PFSK-1 (cell line): ENCODE measurements at regions not wholly inside any gene's neighbourhood (a gene's known extent, or its start where the extent isn't known, plus 50 kb on each side); places are given as distances from the start of the nearest gene placed in this dataset.

Source experiments
- POLR2AphosphoS5 ChIP-seq: IDR thresholded peaks from 2 replicates; pipeline ENCODE4 v1.6.1; 2012; ENCODE audit warnings: low read depth, mild to moderate bottlenecking, control low read depth, low read length, moderate library complexity
- TAF1 ChIP-seq: IDR thresholded peaks from 2 replicates; pipeline ENCODE4 v1.6.1; 2012; ENCODE audit warnings: low read length, control low read depth, borderline replicate concordance; ENCODE audit not compliant: insufficient read depth
- TF ChIP-seq, protein P1 (sequence below), 2 experiments: IDR thresholded peaks; 2 replicates each; pipeline versions ENCODE4 v1.6.1 to v1.8.0; 2011 to 2012; ENCODE audit warnings: low read depth in 2 of 2, low read length in 2 of 2, control low read depth in 1 of 2, inconsistent platforms in 1 of 2, mild to moderate bottlenecking in 1 of 2, moderate library complexity in 1 of 2; ENCODE audit not compliant: insufficient read depth in 1 of 2

DNA sequence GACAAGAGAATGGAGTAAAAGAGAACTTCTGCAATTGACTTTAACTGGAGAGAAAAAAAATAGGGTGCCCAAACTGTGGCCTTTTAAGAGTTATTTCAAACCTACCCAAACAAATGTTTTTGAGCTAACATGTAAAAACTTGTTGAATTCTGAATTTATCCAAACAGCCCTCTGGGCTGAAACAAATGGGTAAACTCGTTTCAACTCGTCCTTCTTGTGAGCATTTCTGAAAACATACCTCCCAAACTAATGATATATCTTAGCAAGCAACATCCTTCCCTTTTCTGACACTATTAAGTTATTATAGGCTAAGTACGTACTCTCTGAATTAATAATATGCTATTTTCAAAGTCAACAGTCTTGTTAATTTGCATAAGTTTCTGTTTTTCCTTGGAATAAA is 793.0 kb upstream of the ACVR2A start:
- TF ChIP-seq POLR2AphosphoS5 (no peak), TAF1 (no peak)
- TF ChIP-seq, protein P1, sequence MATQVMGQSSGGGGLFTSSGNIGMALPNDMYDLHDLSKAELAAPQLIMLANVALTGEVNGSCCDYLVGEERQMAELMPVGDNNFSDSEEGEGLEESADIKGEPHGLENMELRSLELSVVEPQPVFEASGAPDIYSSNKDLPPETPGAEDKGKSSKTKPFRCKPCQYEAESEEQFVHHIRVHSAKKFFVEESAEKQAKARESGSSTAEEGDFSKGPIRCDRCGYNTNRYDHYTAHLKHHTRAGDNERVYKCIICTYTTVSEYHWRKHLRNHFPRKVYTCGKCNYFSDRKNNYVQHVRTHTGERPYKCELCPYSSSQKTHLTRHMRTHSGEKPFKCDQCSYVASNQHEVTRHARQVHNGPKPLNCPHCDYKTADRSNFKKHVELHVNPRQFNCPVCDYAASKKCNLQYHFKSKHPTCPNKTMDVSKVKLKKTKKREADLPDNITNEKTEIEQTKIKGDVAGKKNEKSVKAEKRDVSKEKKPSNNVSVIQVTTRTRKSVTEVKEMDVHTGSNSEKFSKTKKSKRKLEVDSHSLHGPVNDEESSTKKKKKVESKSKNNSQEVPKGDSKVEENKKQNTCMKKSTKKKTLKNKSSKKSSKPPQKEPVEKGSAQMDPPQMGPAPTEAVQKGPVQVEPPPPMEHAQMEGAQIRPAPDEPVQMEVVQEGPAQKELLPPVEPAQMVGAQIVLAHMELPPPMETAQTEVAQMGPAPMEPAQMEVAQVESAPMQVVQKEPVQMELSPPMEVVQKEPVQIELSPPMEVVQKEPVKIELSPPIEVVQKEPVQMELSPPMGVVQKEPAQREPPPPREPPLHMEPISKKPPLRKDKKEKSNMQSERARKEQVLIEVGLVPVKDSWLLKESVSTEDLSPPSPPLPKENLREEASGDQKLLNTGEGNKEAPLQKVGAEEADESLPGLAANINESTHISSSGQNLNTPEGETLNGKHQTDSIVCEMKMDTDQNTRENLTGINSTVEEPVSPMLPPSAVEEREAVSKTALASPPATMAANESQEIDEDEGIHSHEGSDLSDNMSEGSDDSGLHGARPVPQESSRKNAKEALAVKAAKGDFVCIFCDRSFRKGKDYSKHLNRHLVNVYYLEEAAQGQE (IDR thresholded peaks at IDR 0.05; ENCODE audit: insufficient read depth in 1 of 2, low read depth in 2 of 2, low read length in 2 of 2): no peak
